IgD-negative memory B cell (primary cell): ENCODE measurements at regions not wholly inside any gene's neighbourhood (a gene's known extent, or its start where the extent isn't known, plus 50 kb on each side); places are given as distances from the start of the nearest gene placed in this dataset.

Experiments used
- H3K27ac Mint-ChIP-seq, 3 donors: one replicate each; pipeline ENCODE4 v1.8.0; 2020 to 2022; ENCODE audit warnings: mild to moderate bottlenecking in 3 of 3, mixed read lengths in 3 of 3, moderate library complexity in 1 of 3
- H3K27me3 Mint-ChIP-seq: one replicate; pipeline ENCODE4 v1.8.0; 2021; ENCODE audit warnings: mixed read lengths
- H3K36me3 Mint-ChIP-seq: one replicate; pipeline ENCODE4 v1.8.0; 2020; ENCODE audit warnings: mild to moderate bottlenecking, mixed read lengths
- H3K4me1 Mint-ChIP-seq, 3 donors: one replicate each; pipeline ENCODE4 v1.8.0; 2020 to 2022; ENCODE audit warnings: mixed read lengths in 3 of 3, mild to moderate bottlenecking in 1 of 3
- H3K4me3 Mint-ChIP-seq, 4 donors: one replicate each; pipeline ENCODE4 v1.8.0; 2020 to 2022; ENCODE audit warnings: mild to moderate bottlenecking in 4 of 4, mixed read lengths in 4 of 4, moderate library complexity in 3 of 4
- H3K9me3 Mint-ChIP-seq, 3 donors: one replicate each; pipeline ENCODE4 v1.8.0; 2020 to 2021; ENCODE audit warnings: mixed read lengths in 3 of 3, mild to moderate bottlenecking in 1 of 3

DNA sequence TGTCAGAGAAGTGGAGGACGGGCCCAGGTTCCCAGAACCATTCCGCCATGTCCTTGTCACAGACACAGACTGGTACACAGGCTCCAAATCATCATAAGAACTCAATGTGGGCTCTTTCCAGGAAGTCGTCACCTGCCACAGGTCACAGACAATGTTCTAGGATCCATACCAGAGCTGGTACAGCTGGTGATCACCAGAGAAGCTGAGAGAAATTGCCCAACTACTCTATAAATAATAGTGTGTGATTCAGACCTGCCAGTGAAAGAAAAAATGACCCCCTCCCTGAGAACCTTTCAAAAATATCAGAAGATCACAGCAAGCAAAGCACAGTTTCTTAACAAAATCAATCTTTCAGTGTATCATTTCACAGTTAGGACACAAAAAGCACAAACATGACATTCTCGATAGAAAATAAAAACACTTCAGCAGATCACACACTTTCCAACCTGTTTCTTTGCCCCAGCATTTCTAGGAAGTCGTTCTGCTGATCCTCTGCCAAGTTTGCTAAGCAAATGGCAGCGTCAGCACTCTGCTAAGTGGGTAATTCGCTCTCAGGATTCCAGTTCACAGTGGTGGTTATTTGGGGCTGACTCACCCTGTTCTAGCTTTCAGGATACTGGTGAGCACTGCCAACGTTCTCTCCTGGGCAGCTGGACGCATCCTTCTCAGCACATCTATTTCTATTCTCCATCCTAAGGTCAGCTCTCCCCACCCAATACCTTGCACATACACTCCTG, 223.3 kb upstream of the SFSWAP start:
- H3K27ac Mint-ChIP-seq, result no peak overlapping the region

DNA sequence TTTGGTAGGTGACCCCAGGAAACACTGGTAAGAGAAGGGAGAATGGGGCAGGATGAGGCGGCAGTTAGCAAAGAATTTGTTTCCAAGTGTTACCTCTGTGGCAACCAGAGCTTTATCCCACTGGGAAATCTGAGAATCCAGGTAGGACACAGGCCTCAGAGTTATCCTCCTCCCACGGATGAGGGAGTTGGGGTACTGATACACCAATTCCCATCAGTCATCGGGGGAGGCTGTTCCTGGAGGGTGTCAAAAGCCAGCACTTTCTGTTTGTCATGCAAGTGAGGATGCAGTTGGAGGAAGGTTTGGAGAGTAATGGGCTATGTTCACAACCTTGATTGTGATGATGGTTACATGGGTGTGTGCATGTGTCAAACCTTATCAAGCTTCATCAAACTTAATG, 221.2 kb upstream of the SFSWAP start:
- Mint-ChIP-seq H3K27me3 (no peaks in the 10 kb centered on the region), H3K9me3 (no peaks in the 10 kb centered on the region), H3K4me1 (peaks cover 0 to 4% (median 0%) of the 10 kb centered on the region in 3 donors), H3K36me3 (no peaks in the 10 kb centered on the region), H3K27ac (no peak overlapping the region), H3K4me3 (no peak overlapping the region)

More for the DNA sequence above, 223.3 kb upstream of the SFSWAP start:
- peaks cover 0 to 4% (median 0%) of the 10 kb centered on the region in 3 donors for H3K4me1 Mint-ChIP-seq
- H3K36me3 Mint-ChIP-seq, result no peaks in the 10 kb centered on the region
- H3K4me3 Mint-ChIP-seq, result no peak overlapping the region
- no peaks in the 10 kb centered on the region for H3K27me3 Mint-ChIP-seq
- no peaks in the 10 kb centered on the region for H3K9me3 Mint-ChIP-seq

GRCh38 chr12:131491155-131491554, 219.7 kb upstream of the SFSWAP start:
- H3K9me3 Mint-ChIP-seq, result no peaks in the 10 kb centered on the region
- no peaks in the 10 kb centered on the region for H3K36me3 Mint-ChIP-seq
- H3K27ac Mint-ChIP-seq, result no peak overlapping the region
- peaks cover 0 to 1% (median 0%) of the 10 kb centered on the region in 3 donors for H3K4me1 Mint-ChIP-seq
- H3K4me3 Mint-ChIP-seq, result no peak overlapping the region
- no peaks in the 10 kb centered on the region for H3K27me3 Mint-ChIP-seq

- Mint-ChIP-seq H3K27me3 (no peaks in the 10 kb centered on the region), H3K4me1 (peaks cover 0 to 1% (median 0%) of the 10 kb centered on the region in 3 donors), H3K9me3 (no peaks in the 10 kb centered on the region), H3K36me3 (no peaks in the 10 kb centered on the region), H3K27ac (no peak overlapping the region), H3K4me3 (no peak overlapping the region)
Measured at GRCh38 chr12:131491916-131492490, 218.9 kb upstream of the SFSWAP start.

GRCh38 chr12:131493068-131493826, 217.6 kb upstream of the SFSWAP start:
- Mint-ChIP-seq H3K27ac (no peak overlapping the region), H3K36me3 (no peaks in the 10 kb centered on the region), H3K9me3 (no peaks in the 10 kb centered on the region), H3K4me1 (peaks cover 0 to 1% (median 0%) of the 10 kb centered on the region in 3 donors), H3K4me3 (no peak overlapping the region), H3K27me3 (no peaks in the 10 kb centered on the region)

DNA sequence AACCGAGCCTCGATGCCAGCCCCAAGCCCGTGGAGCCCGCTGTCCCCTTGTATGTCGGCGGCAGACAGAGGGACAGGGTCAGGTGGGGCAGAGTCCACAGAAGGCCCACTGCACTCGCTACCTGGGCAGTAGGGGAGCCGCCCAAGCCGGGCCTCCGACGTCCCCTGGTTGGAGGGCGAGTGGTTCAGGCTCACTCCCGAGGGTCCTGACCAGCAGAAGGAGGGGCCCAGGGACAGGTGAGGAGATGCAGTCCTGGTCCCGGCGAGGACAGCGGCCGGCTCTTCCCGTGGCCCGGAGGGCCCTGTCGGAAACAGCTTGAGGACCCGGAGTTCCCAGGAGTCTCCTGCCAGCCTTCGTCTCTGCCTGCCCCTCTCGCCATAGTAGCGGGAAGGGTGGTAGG, 216.7 kb upstream of the SFSWAP start:
- Mint-ChIP-seq H3K4me1 (peaks cover 0 to 1% (median 0%) of the 10 kb centered on the region in 3 donors), H3K4me3 (no peak overlapping the region), H3K9me3 (no peaks in the 10 kb centered on the region), H3K27me3 (no peaks in the 10 kb centered on the region), H3K36me3 (no peaks in the 10 kb centered on the region), H3K27ac (no peak overlapping the region)

DNA sequence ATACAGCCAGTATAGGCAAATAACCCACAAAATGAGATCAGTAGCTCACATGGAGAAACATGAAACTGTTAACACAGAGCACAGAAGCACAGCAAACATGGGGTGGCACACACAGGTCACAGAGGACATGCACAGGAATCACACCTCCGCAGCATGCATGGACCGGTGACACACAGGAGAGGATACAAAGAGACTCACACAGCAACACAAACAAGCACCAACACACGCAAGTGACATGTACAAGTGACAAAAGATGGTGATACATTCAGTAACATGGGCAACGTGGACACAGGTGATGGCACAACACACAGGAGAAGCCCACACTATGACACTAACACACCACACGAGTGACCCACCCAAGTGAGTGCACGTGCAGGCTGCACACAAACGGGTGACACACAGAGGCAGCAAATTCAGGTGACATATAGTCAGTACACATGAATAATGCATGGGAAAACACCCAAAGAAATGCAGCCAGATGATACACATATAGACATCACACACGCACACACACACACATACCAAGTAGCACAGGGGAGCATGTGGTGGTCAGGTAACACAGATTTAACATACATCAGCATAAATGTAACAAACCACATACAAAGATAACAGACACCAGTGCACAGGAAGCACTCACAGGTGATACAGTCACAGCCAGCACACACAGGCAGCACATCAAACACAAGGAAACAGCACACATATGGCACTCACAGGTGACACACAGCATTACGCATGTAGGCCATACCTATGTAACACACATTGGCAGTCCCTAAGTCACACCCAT, 216.0 kb upstream of the SFSWAP start:
- H3K4me1 Mint-ChIP-seq, result peaks cover 0 to 1% (median 0%) of the 10 kb centered on the region in 3 donors

GRCh38 chr12:131497966-131498365, 212.9 kb upstream of the SFSWAP start:
- Mint-ChIP-seq H3K27me3 (no peaks in the 10 kb centered on the region), H3K4me1 (no peaks in the 10 kb centered on the region), H3K27ac (no peak overlapping the region), H3K9me3 (peaks cover 0 to 2% (median 0%) of the 10 kb centered on the region in 3 donors), H3K36me3 (no peaks in the 10 kb centered on the region), H3K4me3 (no peak overlapping the region)

More for the DNA sequence above, 216.0 kb upstream of the SFSWAP start:
- H3K27ac Mint-ChIP-seq, result no peak overlapping the region
- H3K36me3 Mint-ChIP-seq, result no peaks in the 10 kb centered on the region
- no peak overlapping the region for H3K4me3 Mint-ChIP-seq
- H3K9me3 Mint-ChIP-seq, result no peaks in the 10 kb centered on the region
- no peaks in the 10 kb centered on the region for H3K27me3 Mint-ChIP-seq

DNA sequence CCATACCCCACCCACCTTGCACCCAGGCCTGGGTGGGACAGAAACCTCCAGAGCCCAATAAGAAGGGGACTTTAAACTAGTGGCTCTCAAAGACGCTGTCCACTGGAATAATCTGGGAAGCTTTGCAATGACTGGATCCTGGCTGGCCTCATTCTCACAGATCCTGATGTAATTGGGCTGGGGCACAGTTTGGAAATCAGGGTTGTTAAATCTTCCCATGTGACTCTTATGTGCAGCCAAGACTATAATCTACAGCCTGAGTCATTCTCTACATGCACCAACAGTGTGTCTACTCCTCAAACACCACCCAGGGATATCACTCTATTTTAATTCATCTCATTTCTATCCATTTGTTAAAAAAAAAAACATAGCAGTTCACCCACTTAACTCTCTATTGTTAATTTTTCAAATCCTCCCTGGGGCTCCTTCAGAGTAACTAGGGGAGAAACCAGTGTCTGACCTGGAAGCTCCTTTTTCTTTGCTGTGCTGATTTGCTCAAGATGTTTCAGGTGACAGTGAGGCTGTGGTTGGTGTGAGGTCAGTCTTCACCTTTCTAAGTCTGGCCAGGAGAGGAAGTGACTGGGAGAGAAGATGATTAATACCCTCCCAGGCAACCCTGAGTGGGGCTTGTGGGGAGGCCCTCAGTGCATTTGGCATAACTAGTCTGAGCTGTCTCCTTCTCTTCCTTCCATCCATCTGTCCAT, 211.6 kb upstream of the SFSWAP start:
- Mint-ChIP-seq H3K9me3 (peaks cover 0 to 2% (median 0%) of the 10 kb centered on the region in 3 donors), H3K4me3 (no peak overlapping the region), H3K27ac (no peak overlapping the region), H3K4me1 (no peaks in the 10 kb centered on the region), H3K36me3 (no peaks in the 10 kb centered on the region), H3K27me3 (no peaks in the 10 kb centered on the region)

DNA sequence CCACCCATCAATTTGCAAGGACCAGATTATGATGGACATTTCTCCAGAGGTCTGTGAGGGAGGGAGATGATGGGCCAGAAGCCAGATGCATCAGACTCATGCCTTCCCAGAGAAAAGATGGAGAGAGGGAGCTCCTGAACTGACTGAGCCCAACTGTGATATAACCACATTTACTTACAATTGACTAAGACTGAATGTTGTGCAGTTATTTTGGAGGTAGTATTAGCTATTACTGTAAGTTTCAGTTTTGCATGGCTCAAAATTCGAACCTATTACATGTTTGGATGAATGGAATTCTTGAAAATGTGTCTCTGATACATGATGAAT, 211.1 kb upstream of the SFSWAP start:
- Mint-ChIP-seq H3K36me3 (no peaks in the 10 kb centered on the region), H3K27ac (no peak overlapping the region), H3K9me3 (peaks cover 0 to 2% (median 0%) of the 10 kb centered on the region in 3 donors), H3K4me3 (no peak overlapping the region), H3K4me1 (no peaks in the 10 kb centered on the region), H3K27me3 (no peaks in the 10 kb centered on the region)

DNA sequence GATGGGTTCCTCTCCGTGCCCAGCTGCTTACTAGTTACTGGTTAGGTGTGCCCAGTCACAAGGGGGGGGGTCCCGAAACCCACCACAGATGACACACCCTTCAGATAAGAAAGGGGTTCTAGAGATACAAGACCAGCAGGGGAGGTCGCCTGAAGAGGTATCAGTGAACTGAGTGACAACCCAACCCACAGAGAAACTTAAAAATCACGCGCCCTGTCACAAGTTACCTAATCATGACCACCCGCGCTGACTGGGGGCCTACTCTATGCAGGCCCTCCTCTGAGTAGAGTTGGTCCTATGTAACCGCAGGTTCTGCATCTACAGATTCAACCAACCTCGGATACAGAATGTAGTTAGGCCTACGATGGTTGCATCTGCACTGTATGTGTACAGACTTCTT, 210.3 kb upstream of the SFSWAP start:
- H3K4me3 Mint-ChIP-seq, result no peak overlapping the region
- no peaks in the 10 kb centered on the region for H3K36me3 Mint-ChIP-seq
- peaks cover 0 to 2% (median 0%) of the 10 kb centered on the region in 3 donors for H3K9me3 Mint-ChIP-seq
- H3K27ac Mint-ChIP-seq, result no peak overlapping the region
- H3K27me3 Mint-ChIP-seq, result no peaks in the 10 kb centered on the region
- H3K4me1 Mint-ChIP-seq, result no peaks in the 10 kb centered on the region

DNA sequence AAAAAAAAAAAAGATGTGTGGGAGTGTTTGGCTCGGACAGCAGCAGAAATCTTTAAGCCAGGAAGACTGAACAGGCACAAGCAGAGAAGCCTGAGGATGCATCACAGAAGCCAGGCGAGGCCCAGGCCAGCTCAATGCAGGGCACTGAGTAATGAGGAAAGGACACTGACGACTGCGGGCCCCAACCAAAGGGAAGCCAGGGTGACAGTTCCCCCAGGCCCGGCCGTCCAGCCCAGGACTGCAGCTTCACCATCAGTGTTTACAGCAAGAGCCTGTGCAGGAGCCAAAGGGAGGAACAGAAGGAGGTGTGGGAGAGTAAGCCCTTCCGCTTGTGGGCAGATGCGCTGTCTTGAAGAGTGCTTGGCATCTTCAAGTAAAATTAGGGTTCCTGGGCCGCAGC, 205.3 kb upstream of the SFSWAP start:
- no peaks in the 10 kb centered on the region for H3K27me3 Mint-ChIP-seq
- no peaks in the 10 kb centered on the region for H3K36me3 Mint-ChIP-seq
- peaks cover 0 to 10% (median under 1%) of the 10 kb centered on the region in 3 donors for H3K4me1 Mint-ChIP-seq
- H3K27ac Mint-ChIP-seq, result no peak overlapping the region
- no peaks in the 10 kb centered on the region for H3K9me3 Mint-ChIP-seq
- no peak overlapping the region for H3K4me3 Mint-ChIP-seq

GRCh38 chr12:131506426-131506825, 204.5 kb upstream of the SFSWAP start:
- Mint-ChIP-seq H3K9me3 (no peaks in the 10 kb centered on the region), H3K4me3 (no peak overlapping the region), H3K36me3 (no peaks in the 10 kb centered on the region), H3K27me3 (no peaks in the 10 kb centered on the region), H3K4me1 (peaks cover 5 to 13% (median 8%) of the 10 kb centered on the region in 3 donors), H3K27ac (no peak overlapping the region)

- Mint-ChIP-seq H3K4me3 (no peak overlapping the region), H3K27me3 (no peaks in the 10 kb centered on the region), H3K4me1 (peaks cover 8 to 16% (median 14%) of the 10 kb centered on the region in 3 donors), H3K27ac (no peak overlapping the region), H3K9me3 (no peaks in the 10 kb centered on the region), H3K36me3 (no peaks in the 10 kb centered on the region)
Measured at GRCh38 chr12:131507094-131507493, 203.8 kb upstream of the SFSWAP start.
